Right lobe of liver (tissue), 4 donors: ENCODE measurements at regions not wholly inside any gene's neighbourhood (a gene's known extent, or its start where the extent isn't known, plus 50 kb on each side); places are given as distances from the start of the nearest gene placed in this dataset.

ENCODE experiments used
- POLR2A ChIP-seq: fragments of 450-650 bp; IDR thresholded peaks from one replicate; pipeline ENCODE4 v1.6.1; 2017; ENCODE audit warnings: antibody characterized with exemption, mild to moderate bottlenecking
- TF ChIP-seq, protein P1 (sequence below), 4 donors: fragments of 200-600 bp in 3 of 4; fragments of 450-650 bp in 1 of 4; IDR thresholded peaks; one replicate each; pipeline versions ENCODE4 v1.5.1 to v1.8.0; 2016 to 2022; ENCODE audit warnings: antibody characterized with exemption in 4 of 4, mild to moderate bottlenecking in 2 of 4
- donor health status: DM: no; HTN: no; CAD: no.
- donor health status: DM: no; HTN: no; CAD: no.
- donor health status: DM: no; HTN: yes; CAD: no.

GRCh38 chr12:112738531-112738930 lies 53.0 kb upstream of the RPH3A start:
- TF ChIP-seq, protein P1, sequence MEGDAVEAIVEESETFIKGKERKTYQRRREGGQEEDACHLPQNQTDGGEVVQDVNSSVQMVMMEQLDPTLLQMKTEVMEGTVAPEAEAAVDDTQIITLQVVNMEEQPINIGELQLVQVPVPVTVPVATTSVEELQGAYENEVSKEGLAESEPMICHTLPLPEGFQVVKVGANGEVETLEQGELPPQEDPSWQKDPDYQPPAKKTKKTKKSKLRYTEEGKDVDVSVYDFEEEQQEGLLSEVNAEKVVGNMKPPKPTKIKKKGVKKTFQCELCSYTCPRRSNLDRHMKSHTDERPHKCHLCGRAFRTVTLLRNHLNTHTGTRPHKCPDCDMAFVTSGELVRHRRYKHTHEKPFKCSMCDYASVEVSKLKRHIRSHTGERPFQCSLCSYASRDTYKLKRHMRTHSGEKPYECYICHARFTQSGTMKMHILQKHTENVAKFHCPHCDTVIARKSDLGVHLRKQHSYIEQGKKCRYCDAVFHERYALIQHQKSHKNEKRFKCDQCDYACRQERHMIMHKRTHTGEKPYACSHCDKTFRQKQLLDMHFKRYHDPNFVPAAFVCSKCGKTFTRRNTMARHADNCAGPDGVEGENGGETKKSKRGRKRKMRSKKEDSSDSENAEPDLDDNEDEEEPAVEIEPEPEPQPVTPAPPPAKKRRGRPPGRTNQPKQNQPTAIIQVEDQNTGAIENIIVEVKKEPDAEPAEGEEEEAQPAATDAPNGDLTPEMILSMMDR (IDR thresholded peaks at IDR 0.05), result no peak
- no peak for TF ChIP-seq POLR2A
